Prostate gland (tissue), 2 donors: ENCODE measurements at regions not wholly inside any gene's neighbourhood (a gene's known extent, or its start where the extent isn't known, plus 50 kb on each side); places are given as distances from the start of the nearest gene placed in this dataset.

Experiments used
- DNase-seq: peaks from one replicate; pipeline ENCODE4 v3.0.0-alpha.2; 2019; ENCODE audit warnings: low spot score
- H3K27ac ChIP-seq, 2 donors: fragments of 200-600 bp; sonication (generic); 2 replicates each; pipeline ENCODE4 v1.5.1; 2017 to 2019
- H3K27me3 ChIP-seq: fragments of 200-600 bp; sonication (generic); replicated peaks from 2 replicates; pipeline ENCODE4 v1.5.1; 2019; ENCODE audit not compliant: insufficient read depth
- H3K36me3 ChIP-seq, 2 donors: fragments of 200-600 bp; sonication (generic); 1 replicate in 1 of 2; 2 replicates in 1 of 2; pipeline versions ENCODE4 v1.5.1 to v1.8.1; 2017 to 2019
- H3K4me1 ChIP-seq: fragments of 200-600 bp; sonication (generic); replicated peaks from 2 replicates; pipeline ENCODE4 v1.5.1; 2019
- H3K4me3 ChIP-seq, 2 donors: fragments of 200-600 bp; sonication (generic); 2 replicates each; pipeline ENCODE4 v1.5.1; 2017 to 2019
- H3K9me3 ChIP-seq: fragments of 200-600 bp; sonication (generic); 2 replicates; pipeline ENCODE4 v1.5.1; 2017
- POLR2A ChIP-seq: fragments of 450-650 bp; IDR thresholded peaks from one replicate; pipeline ENCODE4 v1.6.1; 2016; ENCODE audit warnings: antibody characterized with exemption, mild to moderate bottlenecking
- POLR2AphosphoS5 ChIP-seq: sonication (generic); formaldehyde crosslinking; IDR thresholded peaks from one replicate; pipeline ENCODE4 v1.6.1; 2017; ENCODE audit warnings: antibody characterized with exemption
- WGBS: methylation state at CpG from one replicate; pipeline ENCODE4 v1.1.5; 2018; 5-methylcytosine and 5-hydroxymethylcytosine counted together
- intact Hi-C: fragments of 100-400 bp; cut with DNase I; formaldehyde crosslinking; loops from one replicate; pipeline ENCODE4 v1.14.2; 2022
- TF ChIP-seq, protein P1 (sequence below), 4 experiments: fragments of 200-600 bp in 2 of 4; fragments of 450-650 bp in 2 of 4; sonication (generic) in 2 of 4; IDR thresholded peaks; 1 replicate in 3 of 4; 2 replicates in 1 of 4; pipeline ENCODE4 v1.5.1; 2016 to 2019; ENCODE audit warnings: antibody characterized with exemption in 4 of 4, mild to moderate bottlenecking in 2 of 4, moderate library complexity in 2 of 4

DNA sequence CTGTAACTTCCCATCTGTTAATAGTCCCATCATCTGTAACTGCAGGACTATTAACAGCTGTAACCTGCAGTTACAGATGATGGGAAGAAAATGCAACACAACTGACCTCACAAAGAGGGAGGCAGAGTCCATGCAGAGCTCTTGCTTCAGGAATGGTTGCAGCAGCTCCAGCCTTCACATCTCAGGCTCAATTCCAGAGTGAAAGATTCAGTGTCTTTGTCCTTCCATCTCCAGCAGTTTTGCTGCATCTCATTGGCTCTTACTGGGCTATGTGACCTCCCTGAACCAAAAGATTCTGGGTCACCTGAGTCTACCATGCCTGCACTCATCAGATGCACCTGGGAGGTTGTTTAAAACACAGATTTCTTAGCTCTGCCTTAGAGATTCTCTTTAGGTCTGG, 686.7 kb downstream of the MATN1 start:
- no peak for DNase-seq
- intact Hi-C loops: no loop called here
- TF ChIP-seq POLR2AphosphoS5 (no peak), POLR2A (no peak)
- TF ChIP-seq, protein P1, sequence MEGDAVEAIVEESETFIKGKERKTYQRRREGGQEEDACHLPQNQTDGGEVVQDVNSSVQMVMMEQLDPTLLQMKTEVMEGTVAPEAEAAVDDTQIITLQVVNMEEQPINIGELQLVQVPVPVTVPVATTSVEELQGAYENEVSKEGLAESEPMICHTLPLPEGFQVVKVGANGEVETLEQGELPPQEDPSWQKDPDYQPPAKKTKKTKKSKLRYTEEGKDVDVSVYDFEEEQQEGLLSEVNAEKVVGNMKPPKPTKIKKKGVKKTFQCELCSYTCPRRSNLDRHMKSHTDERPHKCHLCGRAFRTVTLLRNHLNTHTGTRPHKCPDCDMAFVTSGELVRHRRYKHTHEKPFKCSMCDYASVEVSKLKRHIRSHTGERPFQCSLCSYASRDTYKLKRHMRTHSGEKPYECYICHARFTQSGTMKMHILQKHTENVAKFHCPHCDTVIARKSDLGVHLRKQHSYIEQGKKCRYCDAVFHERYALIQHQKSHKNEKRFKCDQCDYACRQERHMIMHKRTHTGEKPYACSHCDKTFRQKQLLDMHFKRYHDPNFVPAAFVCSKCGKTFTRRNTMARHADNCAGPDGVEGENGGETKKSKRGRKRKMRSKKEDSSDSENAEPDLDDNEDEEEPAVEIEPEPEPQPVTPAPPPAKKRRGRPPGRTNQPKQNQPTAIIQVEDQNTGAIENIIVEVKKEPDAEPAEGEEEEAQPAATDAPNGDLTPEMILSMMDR (IDR thresholded peaks at IDR 0.05): no peak

DNA sequence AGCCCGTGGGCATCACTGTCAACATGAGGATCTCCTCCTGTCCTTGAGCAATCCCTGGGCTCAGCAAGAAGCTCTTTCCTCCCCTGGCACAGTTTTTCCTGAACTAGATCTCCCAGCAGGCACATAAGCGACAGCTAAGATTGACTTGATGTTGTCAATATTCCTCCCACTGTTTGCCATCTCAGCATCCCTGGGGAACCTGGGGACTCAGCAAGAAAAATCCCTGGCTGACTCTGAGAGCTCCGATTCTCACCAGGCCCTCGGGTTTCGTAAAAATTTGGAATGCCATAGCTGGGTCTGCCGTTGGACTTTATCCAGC, 687.2 kb downstream of the MATN1 start:
- WGBS: 82% methylated on average over 6 of the region's 6 CpGs
- intact Hi-C loops: no loop called here

More for the DNA sequence above, 686.7 kb downstream of the MATN1 start:
- H3K27me3 ChIP-seq: peaks cover 2% of the 10 kb centered on the region
- H3K9me3 ChIP-seq: no peaks in the 10 kb centered on the region
- H3K4me1 ChIP-seq: no peaks in the 10 kb centered on the region
- no peaks in the 10 kb centered on the region for H3K36me3 ChIP-seq
- H3K27ac ChIP-seq: no peak overlapping the region
- no peak overlapping the region for H3K4me3 ChIP-seq

DNA sequence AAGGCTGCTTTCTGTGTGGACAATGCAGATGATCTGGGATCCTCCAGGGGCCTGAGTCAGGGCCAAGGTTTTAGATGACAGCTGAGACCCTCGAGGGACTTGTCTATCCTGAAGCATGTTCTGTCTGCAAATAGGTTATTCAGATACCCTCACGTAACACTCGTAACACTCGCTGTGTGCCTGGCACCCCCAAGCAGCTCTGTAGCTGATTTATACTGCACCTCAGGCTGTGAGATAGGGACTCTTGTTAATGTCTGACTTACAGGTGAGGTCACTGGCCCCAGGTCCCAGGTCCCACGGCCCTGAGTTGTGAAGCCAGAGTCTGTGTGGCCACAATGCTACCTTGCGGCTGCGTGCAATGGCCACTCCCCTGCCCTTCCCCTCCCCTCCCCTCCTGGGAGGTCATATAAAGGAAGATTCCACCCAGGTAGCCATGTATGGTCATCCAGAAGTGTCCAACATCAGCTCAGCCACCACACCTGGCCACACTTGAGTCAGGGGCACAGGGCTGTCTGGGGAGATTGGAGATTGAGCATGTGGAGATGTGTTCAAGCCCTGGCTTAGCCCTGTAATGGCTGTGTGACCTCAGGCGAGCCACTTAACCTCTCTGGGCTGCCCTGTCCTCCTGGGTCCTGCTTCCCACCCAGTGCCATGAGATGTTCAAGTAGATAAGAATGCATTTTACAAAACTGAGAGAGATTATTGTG, 687.7 kb downstream of the MATN1 start:
- 60% methylated on average over 8 of the region's 8 CpGs for WGBS

More for the DNA sequence above, 687.2 kb downstream of the MATN1 start:
- Histone ChIP-seq H3K4me1 (no peaks in the 10 kb centered on the region), H3K4me3 (no peak overlapping the region), H3K9me3 (no peaks in the 10 kb centered on the region), H3K36me3 (no peaks in the 10 kb centered on the region), H3K27me3 (peaks cover 2% of the 10 kb centered on the region), H3K27ac (no peak overlapping the region)
- no peak for DNase-seq
- TF ChIP-seq, protein P1 (IDR thresholded peaks at IDR 0.05): no peak
- TF ChIP-seq POLR2AphosphoS5 (no peak), POLR2A (no peak)

DNA sequence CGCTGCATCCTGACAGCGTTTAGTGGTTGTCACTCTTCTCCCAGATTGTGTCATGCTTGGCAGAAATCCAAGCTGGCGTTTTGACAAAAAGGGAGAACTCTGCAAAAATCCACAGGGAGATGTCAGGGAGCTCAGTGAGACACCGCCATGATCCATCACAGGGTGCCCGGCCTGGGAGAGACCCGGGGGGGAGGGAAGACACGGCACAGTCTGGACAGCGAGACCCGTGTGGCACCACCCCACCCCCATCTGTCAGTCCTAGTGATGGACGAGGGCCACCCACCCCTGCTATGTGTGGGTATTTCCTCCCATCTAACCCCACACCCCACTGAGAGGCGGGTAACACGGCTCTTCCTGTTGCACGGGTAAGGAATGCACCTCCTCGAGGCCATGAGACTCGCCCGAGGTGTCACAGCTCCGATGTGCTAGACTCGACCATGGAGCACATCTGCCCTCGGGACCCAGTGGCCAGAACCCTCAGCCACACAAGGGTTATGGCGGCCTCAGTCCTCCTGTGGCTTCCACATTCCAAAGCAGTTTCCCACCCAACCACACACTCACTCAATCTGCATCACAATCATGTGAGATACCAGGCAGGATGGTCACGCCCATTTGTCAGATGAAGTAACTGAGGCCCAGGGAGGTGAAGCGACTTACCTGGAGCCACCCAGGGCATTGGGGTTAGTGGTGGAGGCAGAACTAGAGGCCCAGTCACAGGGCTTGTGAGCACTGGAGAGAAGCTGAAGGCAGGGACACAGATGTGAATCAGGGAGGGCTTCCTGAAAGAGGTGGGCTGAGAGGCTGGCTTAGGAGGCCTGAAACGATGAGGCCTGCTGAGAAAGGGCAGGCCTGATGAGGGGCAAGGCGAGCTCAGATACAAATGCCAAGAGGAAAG, 688.5 kb downstream of the MATN1 start:
- WGBS: 37% methylated on average over 24 of the region's 24 CpGs
- no peaks in the 10 kb centered on the region for H3K36me3 ChIP-seq
- H3K27me3 ChIP-seq: peaks cover 2% of the 10 kb centered on the region
- no peak overlapping the region for H3K27ac ChIP-seq
- intact Hi-C loops: no loop called here
- no peaks in the 10 kb centered on the region for H3K9me3 ChIP-seq
- no peak overlapping the region for H3K4me3 ChIP-seq
- H3K4me1 ChIP-seq: no peaks in the 10 kb centered on the region
- no peak for DNase-seq
- TF ChIP-seq POLR2A (no peak), POLR2AphosphoS5 (no peak)
- TF ChIP-seq, protein P1 (IDR thresholded peaks at IDR 0.05): no peak

More for the DNA sequence above, 687.7 kb downstream of the MATN1 start:
- Histone ChIP-seq H3K9me3 (no peaks in the 10 kb centered on the region), H3K27me3 (peaks cover 2% of the 10 kb centered on the region), H3K4me3 (no peak overlapping the region), H3K36me3 (no peaks in the 10 kb centered on the region), H3K4me1 (no peaks in the 10 kb centered on the region), H3K27ac (no peak overlapping the region)
- intact Hi-C loops: no loop called here
- TF ChIP-seq POLR2A (no peak), POLR2AphosphoS5 (no peak)
- TF ChIP-seq, protein P1 (IDR thresholded peaks at IDR 0.05): no peak
- no peak for DNase-seq
